GM12873 (cell line): ENCODE measurements at regions not wholly inside any gene's neighbourhood (a gene's known extent, or its start where the extent isn't known, plus 50 kb on each side); places are given as distances from the start of the nearest gene placed in this dataset.

Experiments used
- TF ChIP-seq, protein P1 (sequence below): IDR thresholded peaks from 2 replicates; pipeline ENCODE4 v1.5.1; 2012; ENCODE audit warnings: low read depth, mild to moderate bottlenecking, moderate library complexity, low read length, control low read depth; ENCODE audit not compliant: insufficient read depth; ENCODE audit errors: missing control alignments

DNA sequence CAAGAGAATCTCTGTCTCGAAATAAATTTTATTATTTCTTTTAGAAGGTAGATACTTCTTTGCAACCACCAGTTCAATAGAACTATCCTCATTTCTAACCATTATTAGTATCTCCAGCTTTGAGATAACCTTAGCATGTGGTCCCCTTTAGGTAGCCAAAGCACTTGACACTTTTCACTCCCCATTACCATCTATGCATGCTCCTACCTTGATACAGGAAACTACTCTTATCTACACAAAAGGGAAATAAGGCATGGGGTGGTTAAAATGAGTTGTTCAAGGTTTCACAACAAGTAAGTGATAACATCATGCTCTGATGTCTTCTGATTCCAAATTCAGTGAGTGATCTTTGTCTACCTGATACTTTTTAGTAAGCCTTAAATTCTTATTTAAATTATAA, 308.2 kb upstream of the CHORDC1 start:
- TF ChIP-seq, protein P1, sequence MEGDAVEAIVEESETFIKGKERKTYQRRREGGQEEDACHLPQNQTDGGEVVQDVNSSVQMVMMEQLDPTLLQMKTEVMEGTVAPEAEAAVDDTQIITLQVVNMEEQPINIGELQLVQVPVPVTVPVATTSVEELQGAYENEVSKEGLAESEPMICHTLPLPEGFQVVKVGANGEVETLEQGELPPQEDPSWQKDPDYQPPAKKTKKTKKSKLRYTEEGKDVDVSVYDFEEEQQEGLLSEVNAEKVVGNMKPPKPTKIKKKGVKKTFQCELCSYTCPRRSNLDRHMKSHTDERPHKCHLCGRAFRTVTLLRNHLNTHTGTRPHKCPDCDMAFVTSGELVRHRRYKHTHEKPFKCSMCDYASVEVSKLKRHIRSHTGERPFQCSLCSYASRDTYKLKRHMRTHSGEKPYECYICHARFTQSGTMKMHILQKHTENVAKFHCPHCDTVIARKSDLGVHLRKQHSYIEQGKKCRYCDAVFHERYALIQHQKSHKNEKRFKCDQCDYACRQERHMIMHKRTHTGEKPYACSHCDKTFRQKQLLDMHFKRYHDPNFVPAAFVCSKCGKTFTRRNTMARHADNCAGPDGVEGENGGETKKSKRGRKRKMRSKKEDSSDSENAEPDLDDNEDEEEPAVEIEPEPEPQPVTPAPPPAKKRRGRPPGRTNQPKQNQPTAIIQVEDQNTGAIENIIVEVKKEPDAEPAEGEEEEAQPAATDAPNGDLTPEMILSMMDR: no peak

DNA sequence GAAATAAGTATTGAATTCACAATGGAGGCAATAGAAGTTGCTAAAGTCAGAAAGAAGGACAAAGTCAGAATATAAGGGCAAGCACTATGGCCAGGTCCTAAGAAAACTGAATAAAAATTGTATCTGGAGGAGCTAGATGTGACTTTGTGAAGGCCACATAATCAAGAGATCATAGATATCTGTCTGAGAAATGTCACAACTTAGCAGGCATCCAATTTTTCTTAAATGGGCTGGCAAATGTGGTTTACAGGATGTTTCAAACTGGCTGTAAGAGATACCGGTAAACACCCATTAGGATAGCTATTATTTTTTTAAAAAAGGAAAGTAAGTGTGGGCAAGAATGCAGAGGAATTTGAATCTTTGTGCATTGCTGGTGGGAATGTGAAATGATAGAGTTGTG, 303.1 kb upstream of the CHORDC1 start:
- TF ChIP-seq, protein P1: no peak

DNA sequence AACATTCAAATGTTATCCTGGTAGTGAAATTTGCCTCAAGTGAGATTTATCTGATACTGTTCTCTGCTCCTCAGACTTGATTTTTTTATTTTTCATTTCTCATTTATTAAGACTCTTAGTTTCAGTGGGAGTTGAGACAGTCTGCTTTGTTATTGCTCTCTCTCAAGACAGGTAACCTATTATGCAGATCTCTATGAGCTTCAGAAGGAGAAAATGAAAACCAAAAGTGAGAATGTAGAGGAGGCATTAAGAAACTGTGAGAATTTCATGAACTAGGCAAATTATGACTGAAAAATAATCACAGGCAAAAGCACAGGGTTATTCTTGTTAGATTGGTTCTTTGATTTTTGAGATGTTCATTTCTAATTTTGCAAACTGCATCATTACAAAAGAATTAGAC, 290.0 kb upstream of the CHORDC1 start:
- TF ChIP-seq, protein P1: no peak

DNA sequence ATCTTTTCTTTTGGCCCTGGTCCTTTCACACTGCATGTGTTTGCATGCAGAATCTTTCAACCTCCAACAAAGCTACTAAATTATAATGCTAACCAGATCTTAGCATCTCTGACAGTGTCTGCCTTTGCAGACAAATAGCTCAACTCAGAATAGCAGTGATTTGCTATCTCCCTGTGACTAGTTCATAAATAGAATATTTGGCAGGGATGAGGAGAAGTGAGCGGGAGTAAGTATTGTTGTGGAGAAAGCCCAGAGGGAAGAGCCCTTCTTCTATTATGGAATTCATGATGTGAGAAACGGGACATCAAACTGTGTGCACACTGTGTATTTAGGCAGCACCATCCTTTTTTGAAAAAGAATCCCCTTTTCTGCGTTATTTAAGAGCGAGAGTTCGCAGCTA, 288.0 kb upstream of the CHORDC1 start:
- TF ChIP-seq, protein P1: no peak

DNA sequence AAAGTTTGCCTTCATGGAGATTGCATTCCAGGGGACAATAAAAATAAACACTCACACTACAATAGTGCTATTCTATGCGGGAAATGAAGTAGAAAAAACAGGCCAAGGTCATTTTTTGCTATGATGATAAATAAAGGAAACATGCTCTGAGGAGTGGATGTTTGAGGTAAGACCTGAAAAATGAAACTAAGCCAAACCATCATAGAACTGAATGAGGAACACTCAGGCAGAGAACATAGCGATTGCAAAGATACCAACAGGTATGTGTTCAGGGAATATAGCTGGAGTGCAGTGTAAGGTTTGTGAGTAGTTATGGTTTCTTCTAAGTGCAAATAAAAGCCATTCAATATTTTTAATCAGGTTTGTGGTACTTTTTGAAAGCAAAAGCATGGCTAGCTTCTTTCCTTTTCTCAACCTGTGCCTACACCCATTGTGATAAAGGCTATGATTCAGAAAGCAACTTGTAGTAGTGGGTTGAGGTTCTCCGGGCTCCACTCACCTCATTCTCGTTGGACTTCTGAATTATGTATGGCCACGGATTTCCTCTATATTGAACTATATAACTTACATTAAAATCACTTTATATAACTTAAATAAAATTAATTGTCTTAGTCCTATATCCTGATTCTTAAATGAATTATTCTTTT, 278.2 kb upstream of the CHORDC1 start:
- TF ChIP-seq, protein P1: no peak

DNA sequence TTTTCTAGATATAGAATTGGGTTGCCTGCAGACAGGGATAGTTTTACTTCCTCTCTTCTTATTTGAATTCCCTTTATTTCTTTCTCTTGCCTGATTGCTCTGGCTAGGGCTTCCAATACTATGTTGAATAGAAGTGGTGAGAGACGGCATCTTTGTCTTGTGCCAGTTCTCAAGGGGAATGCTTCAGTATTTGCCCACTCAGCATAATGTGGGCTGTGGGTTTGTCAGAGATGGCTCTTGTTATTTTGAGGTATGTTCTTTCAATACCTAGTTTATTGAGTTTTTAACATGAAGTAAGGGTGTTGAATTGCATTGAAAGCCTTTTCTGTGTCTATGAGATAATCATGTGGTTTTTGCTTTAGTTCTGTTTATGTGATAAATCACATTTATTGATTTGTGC, 273.9 kb upstream of the CHORDC1 start:
- TF ChIP-seq, protein P1: no peak

DNA sequence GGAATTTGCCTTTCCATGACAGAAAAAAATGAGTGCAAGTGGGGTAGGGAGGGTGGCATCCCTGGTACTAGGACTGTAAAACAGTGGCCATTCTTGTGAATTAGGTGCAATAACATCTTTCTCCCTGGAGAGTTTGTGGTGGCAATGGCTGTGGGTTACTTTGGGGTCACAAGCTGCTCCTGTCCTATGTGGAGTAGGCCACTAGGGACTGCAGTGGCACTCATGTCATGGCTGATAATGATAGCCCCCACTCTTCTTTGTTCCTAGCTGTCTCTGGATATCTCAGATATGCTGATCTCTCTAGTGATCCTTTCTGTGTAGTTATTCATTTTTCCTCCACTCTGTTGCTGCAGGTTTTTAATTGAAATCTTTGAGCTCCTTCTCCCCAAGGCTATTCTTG, 270.5 kb upstream of the CHORDC1 start:
- TF ChIP-seq, protein P1: no peak
